NCI-H1092 treated with DMSO at 0.1 percent for 48 hours (cell line): ENCODE measurements at regions not wholly inside any gene's neighbourhood (a gene's known extent, or its start where the extent isn't known, plus 50 kb on each side); places are given as distances from the start of the nearest gene placed in this dataset.

ENCODE experiments used
- DNase-seq: peaks from one replicate; lab custom pipeline; 2025; lab: John Stamatoyannopoulos, UW

- DNase-seq: no peak
Observed at GRCh38 chr18:56224669-56225561, 413.5 kb downstream of the TXNL1 start.

GRCh38 chr18:56221195-56222065 lies 417.0 kb downstream of the TXNL1 start:
- DNase-seq: no peak

GRCh38 chr18:56217406-56217805 lies 421.0 kb downstream of the TXNL1 start:
- DNase-seq: no peak

GRCh38 chr18:56214706-56215105 lies 423.7 kb downstream of the TXNL1 start:
- no peak for DNase-seq

GRCh38 chr18:56210520-56210919 lies 427.9 kb downstream of the TXNL1 start:
- DNase-seq: no peak

GRCh38 chr18:56207989-56208388 lies 430.4 kb downstream of the TXNL1 start:
- DNase-seq: no peak

- DNase-seq: no peak
Observed at GRCh38 chr18:56204052-56204451, 434.3 kb downstream of the TXNL1 start.

GRCh38 chr18:56202678-56203077 lies 435.7 kb downstream of the TXNL1 start:
- DNase-seq: no peak

- no peak for DNase-seq
Observed at GRCh38 chr18:56200381-56200911, 437.9 kb downstream of the TXNL1 start.

- no peak for DNase-seq
Observed at GRCh38 chr18:56199580-56200330, 438.6 kb downstream of the TXNL1 start.

GRCh38 chr18:56197241-56197859 lies 441.0 kb downstream of the TXNL1 start:
- DNase-seq: no peak

GRCh38 chr18:56196495-56197225 lies 441.7 kb downstream of the TXNL1 start:
- no peak for DNase-seq

- no peak for DNase-seq
Observed at GRCh38 chr18:56191334-56191733, 447.1 kb downstream of the TXNL1 start.

GRCh38 chr18:56189615-56190014 lies 448.8 kb downstream of the TXNL1 start:
- no peak for DNase-seq

GRCh38 chr18:56188529-56189275 lies 449.7 kb downstream of the TXNL1 start:
- DNase-seq: no peak

- no peak for DNase-seq
Observed at GRCh38 chr18:56186319-56186718, 452.1 kb downstream of the TXNL1 start.

- no peak for DNase-seq
Observed at GRCh38 chr18:56185126-56185525, 453.3 kb downstream of the TXNL1 start.

- DNase-seq: no peak
Observed at GRCh38 chr18:56176751-56177150, 461.6 kb downstream of the TXNL1 start.

GRCh38 chr18:56175330-56176001 lies 462.9 kb downstream of the TXNL1 start:
- DNase-seq: no peak
